ENCODE measurements at regions not wholly inside any gene's neighbourhood (a gene's known extent, or its start where the extent isn't known, plus 50 kb on each side); places are given as distances from the start of the nearest gene placed in this dataset.
"Not testable (repeated sequence)": the region's sequence is repeated elsewhere in the genome, so short reads cannot be mapped to it uniquely, and the experiment has no call there.

DNA sequence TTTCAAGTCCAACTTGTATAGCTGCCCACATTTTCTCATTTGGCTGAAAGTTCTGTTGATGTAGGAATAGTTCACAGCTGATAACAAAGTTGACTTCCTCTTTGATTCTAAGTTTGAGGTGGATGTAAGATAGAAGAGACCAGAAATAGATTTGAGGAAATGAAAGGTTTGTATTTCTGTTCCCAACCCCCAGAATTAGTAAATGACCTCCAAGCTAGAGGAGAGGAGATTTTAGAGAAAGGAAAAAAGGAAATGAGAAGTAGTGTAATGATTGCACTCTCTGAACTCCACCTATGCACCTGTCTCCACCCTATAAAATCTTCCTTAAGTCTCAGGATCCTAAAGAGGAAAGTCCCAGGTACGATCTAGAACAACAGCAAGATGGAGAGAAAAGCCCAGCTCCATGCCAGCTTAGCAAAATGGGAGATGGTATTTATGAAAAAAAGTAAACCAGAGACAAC is 130.4 kb upstream of the POC5 start:
- DNase-seq (ENCODE audit: low read depth): no peak

DNA sequence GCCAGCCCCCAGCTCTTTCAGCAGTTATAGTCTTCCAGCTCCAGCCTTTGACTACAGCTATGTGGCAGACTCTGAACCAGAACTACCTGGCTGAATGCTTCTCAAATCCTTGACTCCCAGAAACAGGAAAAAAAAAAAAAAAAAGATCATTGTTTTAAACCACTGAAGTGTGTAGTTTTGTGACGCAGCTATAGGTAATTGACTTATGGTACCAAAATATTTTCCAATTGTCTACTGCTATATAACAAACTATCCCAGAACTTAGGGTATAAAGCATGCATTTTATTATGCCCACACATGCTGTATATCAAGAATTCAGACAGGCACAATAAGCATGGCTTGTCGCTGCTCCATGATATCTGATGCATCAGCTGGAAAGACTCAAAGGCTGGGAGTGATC is 127.1 kb upstream of the POC5 start:
- no peak for DNase-seq (ENCODE audit: low read depth)

DNA sequence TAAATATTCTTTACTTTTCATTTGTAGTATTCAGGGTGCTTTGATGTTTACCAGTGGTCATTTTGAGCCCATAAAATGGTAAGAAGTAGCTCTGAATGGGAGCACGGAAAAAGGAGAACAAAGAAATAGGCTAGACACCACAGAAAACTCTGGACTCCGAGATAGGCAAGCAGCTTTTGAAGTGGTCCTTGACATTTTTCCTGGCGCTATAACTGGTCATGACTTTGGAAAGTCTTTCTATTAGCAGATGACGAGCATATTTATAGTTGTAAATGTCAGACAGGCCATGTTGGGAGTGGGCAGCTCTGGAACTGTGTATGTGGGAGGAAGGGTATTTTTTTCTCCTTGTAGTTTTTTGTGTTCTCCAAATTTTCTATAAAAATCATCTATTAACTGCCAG is 126.1 kb upstream of the POC5 start:
- DNase-seq (ENCODE audit: low read depth): no peak

DNA sequence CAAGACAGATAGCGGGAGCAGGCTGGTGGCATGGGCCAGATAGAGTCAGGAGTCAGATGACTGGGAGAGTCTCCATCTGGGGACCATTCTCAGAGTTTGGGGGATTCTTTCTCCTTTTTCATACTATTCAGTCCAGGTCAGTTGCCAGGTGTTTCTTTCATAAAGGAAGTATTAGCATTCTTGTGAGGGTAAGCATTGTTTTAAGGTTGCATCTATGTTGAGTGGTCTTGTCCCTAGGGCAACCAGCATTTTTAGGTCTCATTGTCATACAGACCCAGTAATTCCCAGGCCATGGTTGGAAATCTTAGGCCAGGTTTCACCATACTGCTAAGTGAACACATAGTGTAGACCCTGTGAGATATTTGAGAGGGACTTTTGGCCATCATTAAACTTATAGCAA is 122.3 kb upstream of the POC5 start:
- DNase-seq (ENCODE audit: low read depth): no peak

DNA sequence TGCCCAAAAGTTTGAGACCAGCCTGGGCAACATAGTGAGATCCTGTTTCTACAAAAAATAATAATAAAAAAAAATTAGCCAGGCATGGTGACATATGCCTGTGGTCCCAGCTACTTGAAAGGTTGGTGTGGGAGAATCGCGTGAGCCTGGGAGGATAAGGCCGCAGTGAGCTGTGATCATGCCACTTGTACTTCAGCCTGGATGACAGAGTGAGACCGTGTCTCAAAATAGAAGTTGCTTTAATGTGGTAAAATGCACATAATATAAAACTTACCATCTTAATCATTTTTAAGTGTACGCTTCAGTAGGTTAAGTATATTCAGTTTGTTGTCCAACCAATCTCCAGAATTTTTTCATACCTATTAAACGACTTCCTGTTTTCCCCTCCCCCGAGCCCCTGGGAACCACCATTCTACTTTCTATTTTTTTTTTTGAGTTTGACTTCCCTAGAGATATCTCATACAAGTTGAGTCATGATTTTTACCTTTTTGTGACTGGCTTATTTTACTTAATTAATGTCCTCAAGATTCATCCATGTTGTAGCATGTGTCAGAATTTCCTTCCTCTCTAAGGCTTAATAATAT is 120.1 kb upstream of the POC5 start:
- DNase-seq (ENCODE audit: low read depth): no peak

DNA sequence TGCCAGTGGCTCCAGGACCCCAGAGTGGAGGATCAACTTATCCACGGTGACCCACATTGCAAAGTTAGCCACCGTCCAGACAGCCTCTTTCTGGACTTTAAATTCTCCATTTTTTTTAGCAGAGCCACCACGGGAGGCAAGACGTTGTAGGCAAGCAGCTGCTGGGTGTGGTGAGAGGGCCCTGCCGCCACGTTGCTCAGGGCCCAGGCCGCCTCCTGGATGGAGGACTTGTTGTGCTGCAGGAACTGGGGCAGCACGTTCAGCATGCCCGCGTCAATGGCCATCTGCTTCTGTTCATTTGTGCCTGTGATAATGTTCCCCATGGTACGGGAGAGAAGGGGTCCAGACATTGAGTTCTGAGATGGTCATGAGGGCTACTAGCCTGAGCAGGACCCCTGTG is 114.3 kb upstream of the POC5 start:
- DNase-seq (ENCODE audit: low read depth): no peak

DNA sequence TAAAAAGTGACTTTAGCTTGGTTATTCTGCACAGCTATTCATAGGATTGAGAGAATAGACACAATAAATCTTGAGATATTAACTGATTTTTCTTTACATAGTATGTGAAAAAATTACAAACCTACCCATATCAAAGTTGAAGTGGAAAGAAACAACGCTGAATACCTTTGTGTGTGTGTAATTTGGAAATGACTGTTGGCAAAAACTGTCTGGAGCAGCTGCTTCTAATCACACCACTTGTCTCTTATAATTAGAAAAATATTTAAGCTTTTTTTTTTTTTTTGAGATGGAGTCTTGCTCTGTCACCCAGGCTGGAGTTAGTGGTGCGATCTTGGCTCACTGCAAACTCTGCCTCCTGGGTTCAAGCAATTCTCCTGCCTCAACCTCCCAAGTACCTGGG is 110.8 kb upstream of the POC5 start:
- DNase-seq (ENCODE audit: low read depth): no peak

DNA sequence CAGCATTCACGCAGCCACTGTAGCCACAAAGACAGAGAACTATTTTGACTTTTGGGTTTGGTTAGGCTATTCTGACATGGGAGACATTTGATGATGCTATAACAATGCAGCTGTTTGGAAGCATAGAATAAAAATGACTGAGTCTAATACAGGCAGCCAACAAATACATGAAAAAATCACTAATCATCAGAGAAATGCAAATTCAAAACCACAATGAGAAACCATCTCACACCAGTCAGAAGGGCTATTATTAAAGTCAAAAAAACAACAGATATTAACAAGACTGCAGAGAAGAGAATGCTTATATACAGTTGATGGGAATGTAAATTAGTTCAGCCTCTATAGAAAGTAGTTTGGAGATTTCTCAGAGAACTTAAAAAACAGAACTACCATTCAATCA is 107.1 kb upstream of the POC5 start:
- DNase-seq (ENCODE audit: low read depth): no peak

DNA sequence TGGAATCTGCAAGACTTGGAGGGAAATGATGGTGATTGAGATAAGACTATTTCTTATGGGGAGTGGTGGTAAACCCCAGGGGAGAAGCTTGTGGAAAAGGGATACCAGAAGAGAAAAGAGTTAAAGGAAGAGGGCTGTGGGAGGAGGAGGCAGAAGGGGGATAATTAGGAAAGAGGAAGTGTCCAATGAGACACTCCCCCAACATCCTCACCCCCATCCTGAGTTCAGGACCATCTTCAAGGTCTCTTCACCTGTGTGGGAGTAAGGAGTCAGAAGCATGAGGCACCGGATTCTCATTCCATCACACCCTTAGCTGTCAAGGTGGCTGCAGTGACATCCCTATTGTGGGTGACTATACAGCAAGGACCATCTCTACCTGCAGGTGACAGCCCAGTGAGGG is 106.6 kb upstream of the POC5 start:
- no peak for DNase-seq (ENCODE audit: low read depth)

DNA sequence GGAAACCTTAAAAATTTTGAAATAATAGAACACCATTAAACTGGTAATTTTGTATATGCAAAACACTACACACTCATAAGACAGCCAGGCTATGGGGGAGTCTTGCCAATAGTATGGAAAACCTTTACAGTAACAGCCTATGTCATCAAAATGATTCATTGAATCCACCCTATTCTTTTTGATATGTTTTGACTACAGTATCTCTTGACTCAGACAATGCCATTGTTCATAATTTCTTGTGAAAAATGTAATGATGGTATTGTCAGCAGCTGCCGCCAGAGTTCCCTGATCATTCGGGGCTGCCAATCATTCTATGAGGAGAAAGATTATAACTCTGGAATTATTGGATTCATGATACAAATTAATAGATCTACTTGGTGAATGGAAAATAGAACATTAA is 101.4 kb upstream of the POC5 start:
- DNase-seq (ENCODE audit: low read depth): no peak

DNA sequence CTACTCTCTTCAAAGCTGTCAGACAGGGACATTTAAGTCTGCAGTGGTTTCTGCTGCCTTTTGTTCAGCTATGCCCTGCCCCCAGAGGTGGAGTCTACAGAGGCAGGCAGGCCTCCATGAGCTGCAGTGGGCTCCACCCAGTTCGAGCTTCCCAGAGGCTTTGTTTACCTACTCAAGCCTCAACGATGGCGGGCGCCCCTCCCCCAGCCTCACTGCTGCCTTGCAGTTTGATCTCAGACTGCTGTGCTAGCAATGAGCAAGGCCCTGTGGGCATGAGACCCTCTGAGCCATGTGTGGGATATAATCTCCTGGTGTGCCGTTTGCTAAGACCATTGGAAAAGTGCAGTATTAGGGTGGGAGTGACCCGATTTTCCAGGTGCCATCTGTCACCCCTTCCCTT is 82.5 kb upstream of the POC5 start:
- not testable (repeated sequence) for DNase-seq (ENCODE audit: low read depth)

DNA sequence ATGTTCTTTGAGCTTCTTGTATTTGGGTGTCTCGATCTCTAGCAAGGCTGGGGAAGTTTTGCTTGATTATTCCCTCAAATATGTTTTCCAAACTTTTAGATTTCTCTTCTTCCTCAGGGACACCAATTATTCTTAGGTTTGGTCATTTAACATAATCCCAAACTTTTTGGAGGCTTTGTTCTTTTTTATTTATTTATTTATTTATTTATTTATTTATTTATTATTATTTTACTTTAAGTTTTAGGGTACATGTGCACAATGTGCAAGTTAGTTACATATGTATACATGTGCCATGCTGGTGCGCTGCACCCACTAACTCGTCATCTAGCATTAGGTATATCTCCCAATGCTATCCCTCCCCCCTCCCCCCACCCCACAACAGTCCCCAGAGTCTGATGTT is 52.1 kb upstream of the POC5 start:
- not testable (repeated sequence) for DNase-seq (ENCODE audit: low read depth)

All from Daoy (cell line).